Adrenal gland (tissue), 5 donors: ENCODE measurements at regions not wholly inside any gene's neighbourhood (a gene's known extent, or its start where the extent isn't known, plus 50 kb on each side); places are given as distances from the start of the nearest gene placed in this dataset.

Experiments used
- POLR2A ChIP-seq, 2 donors: fragments of 450-650 bp; IDR thresholded peaks; one replicate each; pipeline ENCODE4 v1.6.1; 2017; ENCODE audit warnings: antibody characterized with exemption in 2 of 2, mild to moderate bottlenecking in 2 of 2, moderate library complexity in 1 of 2
- TF ChIP-seq, protein P1 (sequence below), 6 experiments: fragments of 450-650 bp in 4 of 6; fragments of 200-600 bp in 2 of 6; sonication (generic) in 1 of 6; IDR thresholded peaks; 1 replicate in 5 of 6; 2 replicates in 1 of 6; pipeline versions ENCODE4 v1.5.1 to v1.8.0; 2016 to 2021; ENCODE audit warnings: antibody characterized with exemption in 6 of 6, mild to moderate bottlenecking in 2 of 6, moderate library complexity in 1 of 6
- donor health status: DM: no; HTN: no; CAD: no.

DNA sequence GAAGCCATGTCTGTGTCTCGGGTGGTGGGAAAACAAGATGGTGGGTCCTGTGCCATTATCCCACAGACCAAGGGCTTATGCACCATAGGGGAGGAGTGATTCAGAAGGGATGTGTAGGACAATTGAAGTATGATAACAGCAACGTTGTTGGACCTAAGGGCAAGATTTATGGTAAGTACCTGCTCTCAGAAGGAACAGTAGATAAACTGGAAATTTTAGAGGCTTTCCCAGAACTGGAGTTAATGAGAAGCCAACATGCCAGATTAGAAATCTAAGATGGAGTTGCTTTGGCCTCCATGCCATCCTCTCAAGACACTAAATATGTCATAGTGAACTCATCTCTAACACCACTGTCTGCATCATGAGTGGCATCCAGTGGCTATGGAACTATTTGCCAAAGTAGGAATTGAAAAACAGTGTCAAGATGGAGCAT, 84.7 kb upstream of the MYLIP start:
- no peak for TF ChIP-seq POLR2A (IDR thresholded peaks at IDR 0.05)
- TF ChIP-seq, protein P1, sequence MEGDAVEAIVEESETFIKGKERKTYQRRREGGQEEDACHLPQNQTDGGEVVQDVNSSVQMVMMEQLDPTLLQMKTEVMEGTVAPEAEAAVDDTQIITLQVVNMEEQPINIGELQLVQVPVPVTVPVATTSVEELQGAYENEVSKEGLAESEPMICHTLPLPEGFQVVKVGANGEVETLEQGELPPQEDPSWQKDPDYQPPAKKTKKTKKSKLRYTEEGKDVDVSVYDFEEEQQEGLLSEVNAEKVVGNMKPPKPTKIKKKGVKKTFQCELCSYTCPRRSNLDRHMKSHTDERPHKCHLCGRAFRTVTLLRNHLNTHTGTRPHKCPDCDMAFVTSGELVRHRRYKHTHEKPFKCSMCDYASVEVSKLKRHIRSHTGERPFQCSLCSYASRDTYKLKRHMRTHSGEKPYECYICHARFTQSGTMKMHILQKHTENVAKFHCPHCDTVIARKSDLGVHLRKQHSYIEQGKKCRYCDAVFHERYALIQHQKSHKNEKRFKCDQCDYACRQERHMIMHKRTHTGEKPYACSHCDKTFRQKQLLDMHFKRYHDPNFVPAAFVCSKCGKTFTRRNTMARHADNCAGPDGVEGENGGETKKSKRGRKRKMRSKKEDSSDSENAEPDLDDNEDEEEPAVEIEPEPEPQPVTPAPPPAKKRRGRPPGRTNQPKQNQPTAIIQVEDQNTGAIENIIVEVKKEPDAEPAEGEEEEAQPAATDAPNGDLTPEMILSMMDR (IDR thresholded peaks at IDR 0.05): no peak
